HG03108 (cell line): ENCODE measurements at regions not wholly inside any gene's neighbourhood (a gene's known extent, or its start where the extent isn't known, plus 50 kb on each side); places are given as distances from the start of the nearest gene placed in this dataset.

ENCODE experiments used
- ATAC-seq: cut with Tn5 transposase; IDR thresholded peaks from one replicate; pipeline ENCODE4 v1.9.1; 2021; ENCODE audit warnings: moderate library complexity; ENCODE audit not compliant: unreplicated experiment

- peak; percentile 83 for ATAC-seq
Observed at GRCh38 chr4:24419181-24420034, 164.9 kb downstream of the DHX15 start.

GRCh38 chr4:24417206-24417605 lies 167.1 kb downstream of the DHX15 start:
- no peak for ATAC-seq

- ATAC-seq, result no peak
Observed at GRCh38 chr4:24416293-24416692, 168.1 kb downstream of the DHX15 start.

- no peak for ATAC-seq
Observed at GRCh38 chr4:24413311-24413784, 171.0 kb downstream of the DHX15 start.

GRCh38 chr4:24411806-24412205 lies 172.5 kb downstream of the DHX15 start:
- ATAC-seq, result no peak

GRCh38 chr4:24411299-24411698 lies 173.1 kb downstream of the DHX15 start:
- no peak for ATAC-seq

GRCh38 chr4:24408640-24409039 lies 175.7 kb downstream of the DHX15 start:
- no peak for ATAC-seq

GRCh38 chr4:24405926-24406325 lies 178.4 kb downstream of the DHX15 start:
- ATAC-seq, result no peak

GRCh38 chr4:24405341-24405740 lies 179.0 kb downstream of the DHX15 start:
- ATAC-seq, result no peak

- no peak for ATAC-seq
Observed at GRCh38 chr4:24404281-24404680, 180.1 kb downstream of the DHX15 start.

GRCh38 chr4:24403265-24403664 lies 181.1 kb downstream of the DHX15 start:
- ATAC-seq, result no peak

GRCh38 chr4:24400537-24400936 lies 183.8 kb downstream of the DHX15 start:
- no peak for ATAC-seq

- no peak for ATAC-seq
Observed at GRCh38 chr4:24396988-24397387, 187.4 kb downstream of the DHX15 start.

- no peak for ATAC-seq
Observed at GRCh38 chr4:24395937-24396336, 188.4 kb downstream of the DHX15 start.

- no peak for ATAC-seq
Observed at GRCh38 chr4:24394041-24394440, 190.3 kb downstream of the DHX15 start.

GRCh38 chr4:24392613-24393012 lies 191.7 kb downstream of the DHX15 start:
- no peak for ATAC-seq

- ATAC-seq, result peak; percentile 95
Observed at GRCh38 chr4:24382381-24382780, 202.0 kb downstream of the DHX15 start.

- no peak for ATAC-seq
Observed at GRCh38 chr4:24380957-24381665, 203.2 kb downstream of the DHX15 start.

- no peak for ATAC-seq
Observed at GRCh38 chr4:24373704-24374103, 210.7 kb downstream of the DHX15 start.

- ATAC-seq, result no peak
Observed at GRCh38 chr4:24372881-24373280, 211.5 kb downstream of the DHX15 start.

- no peak for ATAC-seq
Observed at GRCh38 chr4:24372341-24372740, 212.0 kb downstream of the DHX15 start.

GRCh38 chr4:24370421-24370820 lies 213.9 kb downstream of the DHX15 start:
- ATAC-seq, result no peak
